Endodermal cell (in vitro differentiated cells): ENCODE measurements at regions not wholly inside any gene's neighbourhood (a gene's known extent, or its start where the extent isn't known, plus 50 kb on each side); places are given as distances from the start of the nearest gene placed in this dataset.

ENCODE experiments used
- DNase-seq: peaks from one replicate; pipeline ENCODE4 v3.0.0-alpha.2; 2017
- H3K27ac ChIP-seq: 2 replicates; pipeline ENCODE4 v1.5.1; 2013; ENCODE audit warnings: mild to moderate bottlenecking, low read depth, low read length, moderate library complexity
- H3K27me3 ChIP-seq: 2 replicates; pipeline ENCODE4 v1.6.1; 2013; ENCODE audit warnings: mild to moderate bottlenecking, low read length, moderate library complexity; ENCODE audit not compliant: insufficient read depth, control insufficient read depth, poor library complexity, severe bottlenecking
- H3K36me3 ChIP-seq: 2 replicates; pipeline ENCODE4 v1.7.0; 2013; ENCODE audit warnings: mild to moderate bottlenecking, low read length, moderate library complexity; ENCODE audit not compliant: control insufficient read depth, insufficient read depth
- H3K4me1 ChIP-seq: one replicate; pipeline ENCODE4 v1.7.0; 2013; ENCODE audit warnings: low read length; ENCODE audit not compliant: control insufficient read depth, insufficient read depth
- H3K4me3 ChIP-seq: 2 replicates; pipeline ENCODE4 v1.5.1; 2013; ENCODE audit warnings: mild to moderate bottlenecking, low read length, moderate library complexity
- H3K9ac ChIP-seq: 2 replicates; pipeline ENCODE4 v1.6.1; 2013; ENCODE audit warnings: mild to moderate bottlenecking, low read length, moderate library complexity; ENCODE audit not compliant: poor library complexity, severe bottlenecking; ENCODE audit errors: extremely low read depth
- H3K9me3 ChIP-seq: 2 replicates; pipeline ENCODE4 v1.6.1; 2013; ENCODE audit warnings: mild to moderate bottlenecking, low read length, moderate library complexity; ENCODE audit not compliant: control insufficient read depth
- H3K27ac Mint-ChIP-seq: 2 replicates; pipeline ENCODE4 v1.8.0; 2020; ENCODE audit warnings: mixed read lengths
- H3K27me3 Mint-ChIP-seq: 2 replicates; pipeline ENCODE4 v1.8.0; 2021; ENCODE audit warnings: mild to moderate bottlenecking, mixed read lengths; ENCODE audit not compliant: insufficient read depth
- H3K36me3 Mint-ChIP-seq: 2 replicates; pipeline ENCODE4 v1.8.0; 2020; ENCODE audit warnings: low read depth, mixed read lengths
- H3K4me1 Mint-ChIP-seq: 2 replicates; pipeline ENCODE4 v1.8.0; 2020; ENCODE audit warnings: mixed read lengths
- H3K4me3 Mint-ChIP-seq: 2 replicates; pipeline ENCODE4 v1.8.0; 2020; ENCODE audit warnings: mild to moderate bottlenecking, moderate library complexity, mixed read lengths
- H3K9me3 Mint-ChIP-seq: 2 replicates; pipeline ENCODE4 v1.8.0; 2020; ENCODE audit warnings: mild to moderate bottlenecking, mixed read lengths
- WGBS, 2 experiments: methylation state at CpG; one replicate each; pipeline versions ENCODE4 v1.1.5 to v1.1.7; 2013; ENCODE audit warnings: missing lambda C conversion rate in 2 of 2, mixed read lengths in 1 of 2; ENCODE audit not compliant: insufficient coverage in 1 of 2, insufficient read length in 1 of 2; 5-methylcytosine and 5-hydroxymethylcytosine counted together
- TF ChIP-seq, protein P1 (sequence below): fragments of 200-600 bp; sonication (generic); conservative IDR thresholded peaks from 2 replicates; pipeline ENCODE4 v1.5.0; 2021; ENCODE audit warnings: antibody characterized with exemption, mild to moderate bottlenecking

DNA sequence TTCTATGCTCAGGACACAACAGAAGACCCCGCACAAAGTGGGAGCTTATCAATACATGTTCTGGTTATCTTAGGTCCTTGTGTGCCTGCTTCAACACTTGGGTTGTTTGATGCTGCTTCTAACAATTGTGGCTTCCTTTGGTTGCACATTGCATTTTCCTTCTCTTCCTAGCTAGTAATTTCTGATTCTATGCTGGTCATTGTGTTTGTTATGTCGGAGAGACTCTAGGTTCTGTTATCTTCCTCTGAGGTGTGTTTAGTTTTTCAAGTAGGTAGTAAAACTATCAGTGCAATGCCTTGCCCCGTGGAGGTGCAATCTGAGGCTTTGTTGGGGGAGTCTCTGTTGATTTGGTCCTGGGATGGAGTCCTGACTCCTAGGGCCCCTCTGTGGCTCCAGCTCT is 414.2 kb downstream of the SHANK2 start:
- H3K9ac ChIP-seq = no peak overlapping the region
- H3K27ac ChIP-seq = no peak overlapping the region
- no peak for DNase-seq
- Mint-ChIP-seq H3K27ac (no peak overlapping the region), H3K36me3 (peaks cover 6% of the 10 kb centered on the region), H3K27me3 (no peaks in the 10 kb centered on the region), H3K9me3 (peaks cover 6% of the 10 kb centered on the region), H3K4me3 (no peak overlapping the region), H3K4me1 (peaks cover 8% of the 10 kb centered on the region)
- no peaks in the 10 kb centered on the region for H3K27me3 ChIP-seq
- WGBS, 2 experiments = 89 to 100% methylated on average over 1 to 3 of the region's 3 CpGs
- peaks cover 5% of the 10 kb centered on the region for H3K9me3 ChIP-seq
- TF ChIP-seq, protein P1, sequence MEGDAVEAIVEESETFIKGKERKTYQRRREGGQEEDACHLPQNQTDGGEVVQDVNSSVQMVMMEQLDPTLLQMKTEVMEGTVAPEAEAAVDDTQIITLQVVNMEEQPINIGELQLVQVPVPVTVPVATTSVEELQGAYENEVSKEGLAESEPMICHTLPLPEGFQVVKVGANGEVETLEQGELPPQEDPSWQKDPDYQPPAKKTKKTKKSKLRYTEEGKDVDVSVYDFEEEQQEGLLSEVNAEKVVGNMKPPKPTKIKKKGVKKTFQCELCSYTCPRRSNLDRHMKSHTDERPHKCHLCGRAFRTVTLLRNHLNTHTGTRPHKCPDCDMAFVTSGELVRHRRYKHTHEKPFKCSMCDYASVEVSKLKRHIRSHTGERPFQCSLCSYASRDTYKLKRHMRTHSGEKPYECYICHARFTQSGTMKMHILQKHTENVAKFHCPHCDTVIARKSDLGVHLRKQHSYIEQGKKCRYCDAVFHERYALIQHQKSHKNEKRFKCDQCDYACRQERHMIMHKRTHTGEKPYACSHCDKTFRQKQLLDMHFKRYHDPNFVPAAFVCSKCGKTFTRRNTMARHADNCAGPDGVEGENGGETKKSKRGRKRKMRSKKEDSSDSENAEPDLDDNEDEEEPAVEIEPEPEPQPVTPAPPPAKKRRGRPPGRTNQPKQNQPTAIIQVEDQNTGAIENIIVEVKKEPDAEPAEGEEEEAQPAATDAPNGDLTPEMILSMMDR = no peak
- no peak overlapping the region for H3K4me3 ChIP-seq
- peaks cover 5% of the 10 kb centered on the region for H3K4me1 ChIP-seq
- no peaks in the 10 kb centered on the region for H3K36me3 ChIP-seq

DNA sequence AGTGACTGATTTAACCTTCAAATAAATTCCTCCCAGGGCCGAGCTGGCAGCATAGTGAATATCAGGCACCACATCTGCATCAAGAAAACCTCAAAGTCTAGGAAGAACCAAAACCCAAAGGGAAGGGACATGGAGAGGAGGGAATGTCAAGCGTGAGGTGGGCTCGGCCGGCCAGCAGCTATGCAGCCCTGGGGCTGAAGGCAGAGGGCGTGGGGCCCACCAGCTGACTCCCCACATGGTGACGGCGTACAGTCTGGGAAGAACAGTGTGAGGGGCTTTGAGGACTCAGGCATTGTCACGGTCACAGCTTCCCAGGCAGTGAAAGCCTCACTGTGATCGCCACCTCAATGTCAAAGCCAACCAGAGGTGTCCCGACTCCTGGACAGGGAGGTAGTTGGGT is 412.5 kb downstream of the SHANK2 start:
- Histone ChIP-seq H3K27ac (no peak overlapping the region), H3K9me3 (peaks cover 5% of the 10 kb centered on the region), H3K27me3 (no peaks in the 10 kb centered on the region), H3K4me3 (no peak overlapping the region), H3K36me3 (no peaks in the 10 kb centered on the region), H3K9ac (no peak overlapping the region), H3K4me1 (peaks cover 3% of the 10 kb centered on the region)
- peaks cover 6% of the 10 kb centered on the region for H3K36me3 Mint-ChIP-seq
- H3K27me3 Mint-ChIP-seq = no peaks in the 10 kb centered on the region
- 84 to 95% methylated on average over 7 to 10 of the region's 10 CpGs for WGBS, 2 experiments
- TF ChIP-seq, protein P1 = no peak
- H3K27ac Mint-ChIP-seq = no peak overlapping the region
- peaks cover 6% of the 10 kb centered on the region for H3K9me3 Mint-ChIP-seq
- no peak overlapping the region for H3K4me3 Mint-ChIP-seq
- no peak for DNase-seq
- peaks cover under 1% of the 10 kb centered on the region for H3K4me1 Mint-ChIP-seq

DNA sequence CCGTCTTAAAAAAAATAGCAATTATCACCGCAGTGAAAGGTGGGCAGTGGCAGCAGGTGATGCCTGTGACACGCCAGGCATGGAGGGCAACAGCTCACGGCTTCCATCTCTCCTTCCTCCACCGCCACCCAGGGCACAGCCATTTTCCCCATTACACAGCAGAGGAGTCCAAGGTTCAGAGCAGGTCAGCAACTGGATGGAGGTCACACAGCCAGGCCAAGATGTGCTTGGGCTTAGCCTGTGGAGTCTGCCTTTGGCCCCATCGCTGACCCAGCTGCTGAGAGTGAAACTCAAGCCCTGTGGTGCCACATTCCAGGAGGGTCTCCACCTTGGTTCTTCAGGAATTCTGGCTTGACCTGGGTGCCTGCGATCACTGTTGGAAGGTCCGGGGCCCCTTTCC is 411.1 kb downstream of the SHANK2 start:
- DNase-seq = no peak
- WGBS, 2 experiments = 91 to 97% methylated on average over 7 to 8 of the region's 8 CpGs
- Mint-ChIP-seq H3K4me1 (no peaks in the 10 kb centered on the region), H3K4me3 (no peak overlapping the region), H3K27me3 (no peaks in the 10 kb centered on the region), H3K9me3 (peaks cover 6% of the 10 kb centered on the region), H3K27ac (no peak overlapping the region), H3K36me3 (peaks cover 6% of the 10 kb centered on the region)
- Histone ChIP-seq H3K4me3 (no peak overlapping the region), H3K36me3 (no peaks in the 10 kb centered on the region), H3K9ac (no peak overlapping the region), H3K27me3 (no peaks in the 10 kb centered on the region), H3K27ac (no peak overlapping the region), H3K9me3 (peaks cover 5% of the 10 kb centered on the region), H3K4me1 (no peaks in the 10 kb centered on the region)
- TF ChIP-seq, protein P1 = no peak
